ENCODE measurements at regions not wholly inside any gene's neighbourhood (a gene's known extent, or its start where the extent isn't known, plus 50 kb on each side); places are given as distances from the start of the nearest gene placed in this dataset.
"Not testable (repeated sequence)": the region's sequence is repeated elsewhere in the genome, so short reads cannot be mapped to it uniquely, and the experiment has no call there.

DNA sequence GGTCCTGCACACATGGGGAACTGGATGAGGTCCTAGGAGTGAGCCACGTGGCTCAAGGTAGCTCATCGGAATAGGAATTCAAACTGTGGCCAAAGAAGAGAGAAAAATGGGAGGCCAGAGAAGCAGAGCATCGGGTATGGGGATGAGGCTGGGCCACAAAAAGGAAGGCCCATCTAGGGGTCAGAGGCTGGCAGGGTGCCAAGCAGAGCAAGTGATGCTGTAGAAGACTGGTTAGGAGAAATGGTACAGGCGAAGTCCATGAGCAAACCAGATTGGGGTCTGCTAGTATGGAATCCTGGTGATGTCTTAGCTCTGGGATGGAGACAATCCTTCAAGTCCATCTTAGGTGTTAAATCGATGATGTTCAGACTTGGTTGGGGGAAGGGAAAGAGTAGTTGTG lies 68.0 kb downstream of the TEX35 start:
- intact Hi-C loops (cut with DNase I; ENCODE audit: low total_unique reads) (no loop called here), in situ Hi-C loops (cut with MboI; ENCODE audit: low sequenced_read_pairs in 4 of 4) (no loop called here)
- H3K4me3 ChIP-seq, result no peak overlapping the region
- ATAC-seq, result no peak
- H3K4me1 ChIP-seq, result peaks cover 4 to 6% of the 10 kb centered on the region in 2 donors
- no peaks in the 10 kb centered on the region for H3K9me3 ChIP-seq
- H3K27ac ChIP-seq, result no peak overlapping the region
- H3K27me3 ChIP-seq, result no peaks in the 10 kb centered on the region
- H3K36me3 ChIP-seq, result no peaks in the 10 kb centered on the region
- no peak for TF ChIP-seq CTCF (IDR thresholded peaks at IDR 0.05 in 4 of 5, conservative IDR thresholded peaks at IDR 0.05 in 1 of 5)
- TF ChIP-seq POLR2A (IDR thresholded peaks at IDR 0.05), result no peak
- no peak for DNase-seq

GRCh38 chr1:178581351-178582303 lies 68.7 kb downstream of the TEX35 start:
- intact Hi-C loops (cut with DNase I; ENCODE audit: low total_unique reads), result no loop called here
- Histone ChIP-seq H3K36me3 (no peaks in the 10 kb centered on the region), H3K27me3 (no peaks in the 10 kb centered on the region), H3K4me1 (no peaks in the 10 kb centered on the region), H3K9me3 (no peaks in the 10 kb centered on the region), H3K4me3 (no peak overlapping the region), H3K27ac (no peak overlapping the region)
- DNase-seq (no peak), ATAC-seq (no peak)
- in situ Hi-C loops (cut with MboI; ENCODE audit: low sequenced_read_pairs in 4 of 4), result no loop called here
- TF ChIP-seq CTCF (IDR thresholded peaks at IDR 0.05 in 4 of 5, conservative IDR thresholded peaks at IDR 0.05 in 1 of 5) (no peak), POLR2A (IDR thresholded peaks at IDR 0.05) (no peak)

DNA sequence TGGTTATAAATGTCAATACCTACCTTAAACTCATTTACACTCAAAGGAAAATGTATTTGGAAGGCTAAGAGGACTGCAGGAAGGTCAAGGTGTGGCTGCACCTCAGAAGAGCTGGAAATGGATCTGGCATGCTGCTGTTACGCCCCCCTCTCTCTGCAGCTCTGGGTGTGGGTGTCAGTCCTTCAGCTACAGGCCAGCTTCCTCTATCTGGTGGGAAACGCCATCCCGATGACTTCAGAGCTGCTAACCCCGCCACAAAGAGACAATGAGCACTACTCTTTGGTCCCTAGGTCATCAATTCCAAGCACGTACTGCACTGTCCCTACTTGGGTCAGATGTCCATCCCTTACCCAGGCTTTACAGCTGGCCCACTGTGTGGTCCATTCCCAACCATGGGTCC lies 74.2 kb downstream of the TEX35 start:
- Histone ChIP-seq H3K4me1 (no peaks in the 10 kb centered on the region), H3K27ac (no peak overlapping the region), H3K27me3 (peaks cover 0 to 5% (median 0%) of the 10 kb centered on the region in 3 donors), H3K9me3 (no peaks in the 10 kb centered on the region), H3K36me3 (no peaks in the 10 kb centered on the region), H3K4me3 (no peak overlapping the region)
- no peak for TF ChIP-seq POLR2A (IDR thresholded peaks at IDR 0.05)
- no peak for TF ChIP-seq CTCF (IDR thresholded peaks at IDR 0.05 in 4 of 5, conservative IDR thresholded peaks at IDR 0.05 in 1 of 5)
- intact Hi-C loops (cut with DNase I; ENCODE audit: low total_unique reads) (no loop called here), in situ Hi-C loops (cut with MboI; ENCODE audit: low sequenced_read_pairs in 4 of 4) (no loop called here)
- ATAC-seq (no peak), DNase-seq (no peak)

DNA sequence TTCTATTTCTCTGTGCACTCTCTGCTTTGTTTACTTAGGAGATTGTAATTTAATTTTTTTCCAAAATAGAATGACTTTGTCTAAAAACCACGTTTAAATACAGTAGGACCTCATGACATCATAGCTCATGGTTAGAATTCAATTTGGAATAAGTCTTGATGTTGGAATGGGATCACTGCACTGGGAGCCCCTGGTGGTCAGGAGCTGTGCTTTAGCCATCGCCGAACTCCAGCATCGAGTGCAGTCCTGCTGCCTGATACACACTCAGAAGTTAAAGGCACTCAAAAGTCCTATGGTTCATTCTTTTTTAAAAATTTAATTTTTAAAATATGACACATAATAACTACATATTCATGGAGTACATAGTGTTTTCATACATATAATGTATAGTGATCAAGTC lies 75.1 kb downstream of the TEX35 start:
- TF ChIP-seq POLR2A (IDR thresholded peaks at IDR 0.05), result no peak
- no peak for TF ChIP-seq CTCF (IDR thresholded peaks at IDR 0.05 in 4 of 5, conservative IDR thresholded peaks at IDR 0.05 in 1 of 5)
- intact Hi-C loops (cut with DNase I; ENCODE audit: low total_unique reads), result no loop called here

GRCh38 chr1:178589042-178589441 lies 76.1 kb downstream of the TEX35 start:
- in situ Hi-C loops (cut with MboI; ENCODE audit: low sequenced_read_pairs in 4 of 4); H3K4me3 ChIP-seq; intact Hi-C loops (cut with DNase I; ENCODE audit: low total_unique reads); H3K27me3 ChIP-seq; H3K27ac ChIP-seq; ATAC-seq; H3K36me3 ChIP-seq; DNase-seq; H3K4me1 ChIP-seq; H3K9me3 ChIP-seq: not testable (repeated sequence)

More for the DNA sequence above, 75.1 kb downstream of the TEX35 start:
- H3K27ac ChIP-seq, result no peak overlapping the region
- no peaks in the 10 kb centered on the region for H3K9me3 ChIP-seq
- ATAC-seq (no peak), DNase-seq (no peak)
- peaks cover 0 to 5% (median 0%) of the 10 kb centered on the region in 3 donors for H3K27me3 ChIP-seq
- no peak overlapping the region for H3K4me3 ChIP-seq
- no peaks in the 10 kb centered on the region for H3K4me1 ChIP-seq
- in situ Hi-C loops (cut with MboI; ENCODE audit: low sequenced_read_pairs in 4 of 4), result no loop called here
- H3K36me3 ChIP-seq, result no peaks in the 10 kb centered on the region

DNA sequence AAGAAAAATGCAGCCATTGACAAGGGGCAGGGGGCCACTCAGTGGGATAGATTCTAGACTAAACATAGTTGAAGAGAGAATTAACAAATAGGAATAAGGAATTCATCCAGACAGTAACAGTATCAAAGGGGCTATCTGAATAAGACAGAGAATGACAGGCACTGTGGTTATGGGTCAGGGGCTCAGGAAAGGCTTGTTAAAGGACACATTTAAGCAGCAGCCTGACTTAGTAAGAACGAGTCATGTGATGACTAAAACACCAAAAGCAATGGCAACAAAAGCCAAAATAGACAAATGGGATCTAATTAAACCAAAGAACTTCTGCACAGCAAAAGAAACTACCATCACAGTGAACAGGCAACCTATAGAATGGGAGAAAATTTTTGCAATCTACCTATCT lies 78.9 kb downstream of the TEX35 start:
- intact Hi-C loops (cut with DNase I; ENCODE audit: low total_unique reads); H3K4me3 ChIP-seq; H3K27ac ChIP-seq; in situ Hi-C loops (cut with MboI; ENCODE audit: low sequenced_read_pairs in 4 of 4); H3K9me3 ChIP-seq; H3K36me3 ChIP-seq; H3K4me1 ChIP-seq; DNase-seq; H3K27me3 ChIP-seq; ATAC-seq: not testable (repeated sequence)

Measured in gastrocnemius medialis (tissue), 4 donors.